CD4-positive, alpha-beta T cell treated with Interleukin-17A for 1 hour (primary cell): ENCODE measurements at regions not wholly inside any gene's neighbourhood (a gene's known extent, or its start where the extent isn't known, plus 50 kb on each side); places are given as distances from the start of the nearest gene placed in this dataset.

ENCODE experiments used
- DNase-seq: peaks from one replicate; pipeline ENCODE4 v3.0.0-alpha.2; 2020

DNA sequence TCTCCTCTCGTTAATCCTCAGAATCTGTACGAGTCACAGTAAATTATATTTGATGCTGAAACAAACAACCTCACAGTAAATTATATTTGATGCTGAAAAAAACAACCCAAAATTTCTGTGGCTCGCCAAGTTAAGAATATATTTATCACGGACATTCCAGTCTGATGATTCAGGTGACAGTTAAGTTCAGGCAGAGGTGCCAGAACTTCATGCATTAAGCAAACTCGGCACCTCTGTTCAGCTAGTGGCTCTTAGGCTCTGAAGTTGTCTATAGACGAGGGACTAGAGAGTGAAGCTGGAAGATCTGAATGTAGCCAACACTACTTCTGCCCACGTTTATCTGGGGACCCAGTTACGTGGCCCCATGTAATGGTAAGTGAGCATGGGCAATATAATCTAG, 132.2 kb upstream of the AGA start:
- no peak for DNase-seq

DNA sequence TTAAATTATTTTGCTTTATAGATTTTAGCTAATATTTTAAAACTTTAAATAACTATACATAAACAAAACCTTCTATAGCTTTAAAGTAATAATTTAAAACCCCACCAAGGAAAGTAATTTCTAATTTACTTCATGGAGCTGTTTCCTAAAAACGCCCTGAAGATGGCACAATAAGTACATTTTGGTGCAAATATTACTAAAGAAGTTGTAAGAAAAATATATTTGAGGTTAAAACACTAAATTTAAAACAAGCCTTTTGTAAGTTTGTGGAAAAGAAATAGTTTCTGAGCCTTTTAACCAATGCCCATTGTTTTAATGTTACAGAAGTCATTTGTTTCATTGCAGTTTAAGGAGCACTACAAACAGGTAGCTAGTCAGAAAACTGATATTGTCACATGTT, 137.4 kb upstream of the AGA start:
- no peak for DNase-seq

DNA sequence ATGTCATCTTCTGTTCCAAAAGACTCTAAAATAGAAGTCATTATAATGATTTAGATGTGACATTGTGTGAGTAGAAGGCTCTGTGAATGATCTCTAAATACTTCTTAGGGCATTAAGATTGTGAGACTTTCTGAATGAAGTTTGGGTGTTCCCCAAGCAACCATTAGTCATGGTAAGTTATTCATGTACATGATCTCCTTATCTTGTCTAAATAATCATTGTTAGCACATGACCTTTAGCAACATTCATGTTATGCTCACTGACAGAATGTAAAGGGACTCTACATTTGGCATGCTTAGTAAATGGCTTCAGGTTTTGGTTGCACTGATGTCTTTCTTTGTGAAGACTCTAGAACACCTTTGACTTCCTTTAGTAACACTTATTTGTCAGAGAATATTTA, 140.8 kb upstream of the AGA start:
- no peak for DNase-seq

DNA sequence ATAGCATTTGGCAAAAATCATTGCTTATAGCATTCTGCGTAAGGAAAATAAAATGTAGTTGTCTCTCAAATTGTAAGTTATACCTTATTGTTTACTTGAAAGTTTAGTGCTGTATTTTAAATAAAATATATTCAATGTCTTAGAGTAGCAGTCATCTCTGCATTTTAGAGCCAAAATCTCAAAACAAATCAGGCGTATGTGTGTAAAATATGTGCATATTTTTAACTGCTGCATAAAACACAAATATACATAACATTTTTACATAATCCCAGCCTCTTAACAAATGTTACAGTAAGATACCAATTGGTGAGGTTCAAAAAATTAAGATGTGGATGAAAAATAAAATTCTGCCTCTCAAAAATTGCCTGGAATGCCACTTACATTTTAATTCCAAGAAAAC, 145.8 kb upstream of the AGA start:
- no peak for DNase-seq

DNA sequence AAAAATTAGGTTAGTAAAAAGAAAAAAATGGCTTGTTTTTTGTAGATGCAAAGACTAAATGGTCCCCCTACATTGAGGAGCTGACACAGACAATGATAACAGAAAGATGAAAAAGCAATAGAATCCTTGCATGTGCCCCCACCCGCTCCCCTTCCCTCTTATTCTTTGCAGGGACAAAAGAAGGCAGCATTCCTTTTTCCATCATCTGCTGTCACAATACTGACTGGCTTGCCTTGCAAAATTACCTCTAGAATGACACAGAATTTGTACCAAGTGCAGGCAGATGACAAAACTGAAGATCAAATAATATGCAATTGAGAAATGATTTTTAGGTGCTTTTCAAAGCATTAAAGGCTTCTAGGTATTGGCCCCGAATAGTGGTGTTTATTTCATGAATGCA, 153.1 kb upstream of the AGA start:
- no peak for DNase-seq

DNA sequence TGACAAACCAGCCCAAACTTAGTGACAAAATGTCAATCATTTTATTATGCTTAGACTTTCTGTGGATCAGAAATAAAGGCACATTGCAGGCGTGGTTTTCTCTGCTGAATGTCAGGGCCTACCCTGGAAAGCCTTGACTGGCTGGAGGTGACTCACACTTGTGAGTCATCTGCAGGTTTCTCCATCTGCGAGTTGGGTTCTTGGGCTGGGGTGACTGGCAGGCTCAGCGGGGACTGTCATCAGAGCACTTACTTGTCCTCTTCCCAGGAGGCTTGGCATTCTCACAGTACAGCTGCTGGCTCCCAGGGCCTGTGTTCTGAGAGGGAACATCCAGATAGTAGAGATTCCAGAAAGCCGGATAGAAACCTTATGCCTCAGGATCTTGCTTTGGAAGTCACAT, 153.8 kb upstream of the AGA start:
- no peak for DNase-seq

DNA sequence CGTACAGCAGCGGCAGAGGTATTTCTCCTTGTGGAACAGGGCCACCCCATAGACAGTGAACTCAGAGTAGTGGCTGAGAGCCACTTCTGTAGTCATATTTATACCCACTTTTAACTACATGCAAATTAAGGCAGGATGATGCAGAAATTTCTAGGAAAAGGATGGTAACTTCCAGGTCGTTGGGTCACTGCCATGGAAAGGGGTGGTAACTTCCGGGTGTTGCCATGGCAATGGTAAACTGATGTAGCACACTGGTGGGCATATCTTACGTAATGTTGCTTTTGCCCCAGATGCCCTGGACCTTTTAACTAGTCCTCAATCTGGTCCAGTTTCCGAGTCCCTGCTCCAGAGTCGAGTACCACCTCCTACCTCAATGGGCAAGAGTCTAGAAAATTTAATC, 154.8 kb upstream of the AGA start:
- no peak for DNase-seq

DNA sequence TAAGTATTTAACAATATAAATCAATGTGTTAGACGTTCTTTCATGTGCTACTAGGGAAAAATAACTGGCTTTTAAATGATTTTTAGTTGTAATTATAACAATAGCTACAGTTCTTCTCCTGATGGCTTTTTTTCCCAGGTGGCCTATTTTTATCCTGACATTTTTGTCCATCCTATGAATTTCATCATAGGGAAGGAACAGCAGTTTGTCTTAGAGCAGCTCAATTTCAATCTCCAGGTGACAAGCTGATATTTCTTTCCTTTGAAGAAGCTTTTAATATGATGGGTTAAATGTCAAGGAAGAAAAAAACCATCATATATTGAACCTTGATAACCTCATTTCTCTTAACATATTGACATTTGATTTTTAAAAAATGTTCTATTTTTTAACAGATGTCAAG, 163.0 kb upstream of the AGA start:
- no peak for DNase-seq

DNA sequence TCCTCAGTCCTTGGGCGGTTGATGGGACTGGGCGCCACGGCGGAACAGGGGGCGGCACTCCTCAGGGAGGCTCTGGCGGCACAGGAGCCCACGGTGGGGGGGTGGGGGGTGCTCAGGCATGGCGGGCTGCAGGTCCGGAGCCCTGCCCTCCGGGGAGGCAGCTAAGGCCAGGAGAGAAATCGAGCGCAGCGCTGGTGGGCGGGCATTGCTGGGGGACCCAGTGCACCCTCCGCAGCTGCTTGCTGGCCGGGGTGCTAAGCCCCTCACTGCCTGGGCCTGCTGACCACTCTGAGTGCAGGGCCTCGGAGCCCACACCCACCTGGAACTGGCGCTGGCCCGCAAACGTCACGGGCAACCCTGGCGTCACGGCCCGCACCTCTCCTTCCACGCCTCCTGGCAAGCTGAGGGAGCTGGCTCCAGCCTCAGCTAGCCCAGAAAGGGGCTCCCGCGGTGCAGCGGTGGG, 164.9 kb upstream of the AGA start:
- DNase-seq: no peak

DNA sequence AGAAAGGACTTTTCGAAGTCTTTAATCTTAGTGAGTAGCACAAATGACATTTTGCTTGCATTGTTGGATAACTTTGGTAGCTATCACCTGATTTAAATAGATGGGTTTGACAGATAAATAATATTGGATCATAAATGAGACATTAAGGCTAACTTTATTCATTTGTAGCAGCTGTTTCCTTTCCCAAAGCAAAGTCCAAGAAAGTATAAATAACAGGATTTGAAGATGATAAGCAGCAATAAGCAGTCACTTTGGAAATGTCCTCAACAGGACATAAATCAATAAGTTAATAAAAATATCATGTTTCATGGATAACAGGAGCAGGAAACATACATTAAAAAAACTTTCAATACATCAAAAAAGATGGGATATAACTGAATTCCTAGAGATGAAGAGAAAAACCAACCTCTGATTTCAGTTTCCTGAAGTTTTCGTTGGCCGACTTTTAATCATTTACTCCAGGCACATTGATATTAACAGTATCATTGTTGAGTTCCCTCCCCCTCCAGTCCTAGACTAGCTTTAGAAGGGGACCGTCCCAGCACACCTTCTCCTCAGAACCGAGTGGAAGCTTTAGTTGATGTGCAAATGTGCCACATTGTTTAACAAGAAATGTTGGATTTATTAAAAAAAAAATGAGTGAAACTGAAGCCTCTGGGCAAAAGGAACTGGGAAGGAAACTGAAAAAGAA, 169.9 kb upstream of the AGA start:
- DNase-seq: no peak

DNA sequence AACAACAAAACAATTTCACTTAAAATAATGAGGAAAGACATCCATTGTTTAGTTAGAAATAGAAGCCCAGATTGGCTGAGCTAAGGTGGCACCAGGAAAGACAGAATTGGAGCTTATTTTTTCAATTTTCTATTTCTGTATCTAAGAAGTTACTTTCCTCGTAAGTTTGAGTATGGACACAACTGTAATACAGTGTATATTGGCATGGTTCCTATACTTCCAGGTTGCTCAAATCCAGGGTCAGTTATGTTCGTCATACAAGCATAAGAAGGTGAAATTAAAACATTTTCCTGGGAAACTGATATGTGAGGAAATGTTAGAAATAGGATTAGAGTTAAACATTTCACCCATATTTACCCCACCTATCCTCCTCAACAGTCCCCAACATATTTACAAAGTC, 170.4 kb upstream of the AGA start:
- DNase-seq: no peak

DNA sequence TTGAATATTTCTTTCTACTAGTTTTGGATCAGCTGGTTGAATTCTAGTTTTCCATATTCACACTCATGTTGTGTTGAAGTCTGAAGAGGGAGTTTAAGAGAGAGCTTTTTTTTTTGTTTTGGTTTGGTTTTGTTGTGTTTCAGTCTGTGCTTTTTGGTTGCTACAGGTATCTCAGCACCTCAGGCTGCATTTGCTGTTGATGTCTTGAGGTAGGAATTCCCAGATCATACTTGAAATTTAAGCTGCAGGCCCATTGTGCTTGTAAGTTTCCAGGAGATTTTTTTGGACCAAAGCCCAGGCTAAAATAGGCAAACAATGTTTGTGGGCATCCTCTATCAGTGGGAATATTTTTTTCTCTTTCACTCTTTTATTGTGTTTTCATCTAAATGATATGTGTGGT, 190.2 kb upstream of the AGA start:
- no peak for DNase-seq

DNA sequence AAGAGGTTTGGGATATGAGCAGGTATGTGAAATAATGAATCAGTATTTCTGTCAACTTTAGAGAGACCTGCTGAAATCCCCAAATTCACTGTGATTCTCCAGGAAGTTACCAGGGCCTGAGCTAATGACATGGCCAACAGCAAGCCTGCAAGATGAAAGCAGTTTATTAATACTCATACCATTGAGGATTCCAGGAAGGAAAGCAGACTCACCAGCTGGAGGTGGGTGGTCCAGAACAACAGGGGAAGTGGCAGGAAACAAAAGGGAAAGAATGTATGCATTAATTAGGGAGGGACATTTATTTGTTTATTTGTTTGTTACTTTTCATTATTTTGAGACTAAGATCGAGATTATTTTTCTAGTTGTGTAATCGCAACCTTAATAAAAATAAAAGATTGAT, 196.6 kb upstream of the AGA start:
- DNase-seq: no peak

DNA sequence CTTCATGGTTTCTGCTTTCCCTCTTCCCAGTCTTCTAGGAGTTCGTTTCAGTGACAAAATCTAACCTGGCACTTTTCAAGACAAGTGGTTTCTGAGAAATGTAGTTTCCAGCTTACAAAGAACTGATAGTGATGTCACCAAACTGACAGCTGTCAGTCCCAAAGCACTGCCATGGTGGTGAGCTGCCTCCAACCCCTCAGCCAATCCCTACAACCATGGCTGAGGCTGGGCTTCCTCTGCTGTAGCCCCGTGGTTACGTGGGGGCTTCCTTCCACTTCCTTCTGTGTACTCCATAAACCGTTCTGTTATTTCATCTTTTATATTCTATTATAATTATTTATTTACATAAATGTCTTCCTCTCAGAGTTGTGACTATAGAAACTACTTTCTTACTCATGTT, 198.6 kb upstream of the AGA start:
- no peak for DNase-seq

DNA sequence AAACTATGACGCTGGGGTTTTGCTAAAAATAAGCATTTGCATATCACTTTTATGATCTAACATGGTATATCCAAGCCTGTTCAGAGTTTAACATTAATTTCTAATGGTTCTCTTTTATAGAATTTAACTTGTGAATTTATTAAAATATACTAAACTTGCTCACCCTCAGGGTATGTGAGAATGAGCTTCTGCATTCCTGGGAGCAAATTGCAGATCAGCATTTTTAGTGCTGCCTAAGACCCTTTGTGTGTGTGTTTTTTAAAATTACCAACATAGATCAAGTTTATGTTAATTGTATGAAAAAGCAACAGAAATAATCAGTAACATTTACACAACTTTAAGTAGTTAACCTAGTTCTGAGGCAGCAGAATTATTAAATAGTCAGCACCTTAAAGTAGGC, 218.0 kb upstream of the AGA start:
- no peak for DNase-seq

DNA sequence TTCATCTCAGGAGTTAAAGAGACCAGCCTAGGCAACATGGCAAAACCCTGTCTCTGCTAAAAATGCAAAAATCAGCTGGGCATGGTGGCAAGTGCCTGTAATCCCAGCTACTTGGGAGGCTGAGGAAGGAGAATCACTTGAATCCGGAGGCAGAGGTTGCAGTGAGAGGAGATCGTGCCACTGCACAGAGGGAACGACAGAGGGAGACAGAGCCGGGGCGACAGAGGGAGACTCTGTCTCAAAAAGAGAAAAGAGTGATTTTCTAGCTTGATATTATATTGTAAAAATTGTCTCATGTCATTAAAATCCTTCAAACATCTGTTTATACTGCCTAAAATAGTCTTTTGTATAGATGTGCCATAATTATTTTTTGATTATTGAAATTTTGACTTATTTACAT, 225.4 kb upstream of the AGA start:
- no peak for DNase-seq

DNA sequence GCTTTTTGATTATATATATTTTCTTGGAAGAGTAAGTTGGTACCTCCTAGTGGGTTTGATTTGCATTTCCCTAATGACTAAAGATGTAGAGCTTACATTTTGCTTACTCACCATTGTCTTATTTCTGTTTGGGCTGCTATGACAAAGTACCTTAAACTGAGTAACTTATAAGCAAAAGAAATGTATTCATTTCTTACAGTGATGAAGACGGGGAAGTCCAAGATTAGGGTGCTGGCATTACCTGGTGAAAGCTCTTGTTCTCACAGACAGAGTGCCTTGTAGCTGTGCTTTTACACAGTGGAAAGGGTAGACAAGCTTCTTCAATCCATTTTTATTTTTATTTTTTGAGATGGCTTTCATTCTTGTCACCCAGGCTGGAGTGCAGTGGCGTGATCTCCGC, 229.2 kb upstream of the AGA start:
- DNase-seq: no peak

DNA sequence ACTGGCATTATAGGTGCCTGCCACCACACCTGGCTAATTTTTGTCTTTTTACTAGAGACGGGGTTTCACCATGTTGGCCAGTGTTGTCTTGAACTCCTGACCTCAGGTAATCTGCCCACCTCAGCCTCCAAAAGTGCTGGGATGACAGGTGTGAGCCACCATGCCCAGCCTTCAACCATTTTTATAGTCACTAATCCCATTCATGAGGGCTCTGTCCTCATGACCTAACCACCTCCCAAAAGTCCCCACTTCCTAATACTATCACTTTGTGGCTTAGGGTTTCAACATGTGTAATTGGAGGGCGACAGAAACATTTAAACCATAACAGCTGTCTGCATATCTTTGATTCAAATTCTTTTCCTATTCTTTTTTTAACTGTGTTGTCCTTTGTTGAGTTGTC, 229.6 kb upstream of the AGA start:
- DNase-seq: no peak

DNA sequence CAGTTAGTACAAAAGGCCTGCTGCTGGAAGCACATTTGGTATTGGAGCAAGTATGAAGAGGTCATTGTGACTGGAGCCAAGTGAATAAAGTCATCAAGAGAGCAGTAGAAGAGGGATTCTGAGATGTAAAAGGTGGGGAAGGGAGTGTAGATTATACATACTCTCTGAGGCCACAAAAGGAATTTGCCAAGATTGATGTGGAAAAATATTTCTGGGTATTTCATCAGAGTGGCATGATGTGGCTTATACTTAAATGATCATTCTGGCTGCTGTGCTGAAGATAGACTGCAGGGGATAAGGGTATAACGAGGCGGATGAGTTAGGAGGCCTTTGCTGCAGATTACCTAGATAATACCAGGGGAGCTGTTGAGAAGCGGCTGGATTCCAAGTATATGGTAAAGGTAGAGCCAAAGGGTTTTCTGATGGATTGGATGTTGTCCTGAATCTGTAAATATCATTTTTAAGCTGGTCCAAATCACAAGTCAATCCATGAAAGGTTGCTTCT, 231.8 kb upstream of the AGA start:
- no peak for DNase-seq

DNA sequence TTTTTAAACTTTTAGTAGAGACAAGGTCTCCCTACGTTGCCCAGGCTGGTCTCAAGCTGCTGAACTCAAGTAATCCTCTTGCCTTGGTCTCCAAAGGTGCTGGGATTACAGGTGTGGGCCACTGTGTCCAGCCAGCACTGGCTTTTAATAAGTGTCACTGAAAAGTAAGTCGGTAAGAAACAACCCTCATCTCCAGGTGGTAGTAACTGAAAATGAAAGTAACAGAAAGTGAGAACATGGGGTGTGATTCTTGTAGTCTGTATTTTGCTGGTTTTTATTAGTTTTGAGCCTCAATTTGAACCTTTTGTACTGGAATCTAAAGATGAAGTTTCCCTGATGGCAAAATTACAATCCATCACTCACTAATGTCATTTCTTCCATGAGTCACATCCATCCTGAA, 238.1 kb upstream of the AGA start:
- DNase-seq: no peak

DNA sequence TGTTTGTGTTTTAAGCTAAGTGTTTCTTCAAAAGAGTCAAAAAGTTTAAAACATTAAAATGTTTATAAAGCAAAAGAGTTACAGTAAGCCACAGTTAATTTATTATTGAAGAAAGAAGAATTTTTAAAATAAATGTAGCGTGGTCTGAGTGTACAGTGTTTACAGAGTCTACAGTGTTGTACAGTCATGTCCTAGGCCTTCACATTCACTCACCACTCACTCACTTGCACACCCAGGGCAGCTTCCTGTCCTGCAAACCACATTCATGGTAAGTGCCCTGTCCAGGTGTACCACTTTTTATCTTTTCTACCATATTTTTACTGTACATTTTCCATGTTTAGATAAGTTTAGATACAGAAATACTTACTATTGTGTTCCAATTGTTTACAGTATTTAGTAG, 239.7 kb upstream of the AGA start:
- no peak for DNase-seq

DNA sequence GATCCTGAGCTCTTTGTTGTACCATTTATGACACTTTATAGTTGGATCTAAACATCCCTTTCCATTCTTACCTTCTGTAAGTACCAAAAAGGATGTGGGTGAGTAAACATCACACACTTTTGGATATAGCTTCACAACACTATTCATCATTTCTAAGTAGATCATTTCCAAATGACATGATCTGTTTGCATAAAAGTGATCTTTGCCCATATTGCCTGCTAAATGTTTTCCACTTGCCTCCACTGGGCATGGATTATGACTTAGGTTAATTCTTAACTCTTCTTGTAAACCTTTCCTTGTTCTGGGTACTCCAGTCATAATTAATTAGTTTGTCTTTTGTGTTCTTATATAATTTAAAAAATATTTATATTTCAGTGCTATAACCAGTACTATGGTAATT, 244.9 kb upstream of the AGA start:
- no peak for DNase-seq

DNA sequence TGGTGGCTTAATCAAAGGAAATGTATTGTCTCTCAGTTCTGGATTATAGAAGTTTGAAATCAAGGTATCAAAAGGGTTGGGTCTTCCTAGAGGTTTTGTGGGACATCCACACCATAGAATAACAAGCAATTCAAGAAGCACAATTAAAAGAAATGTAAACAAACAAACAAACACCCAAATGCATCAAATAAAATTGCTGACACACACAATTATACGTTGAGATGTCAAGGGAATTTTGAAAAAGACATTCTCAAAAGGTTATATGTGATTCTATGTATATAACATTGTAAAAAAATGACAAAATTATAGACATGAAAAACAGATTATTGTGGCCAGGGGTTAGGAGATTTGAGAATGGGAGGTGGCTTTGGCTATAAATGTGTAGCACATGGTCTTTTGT, 250.7 kb upstream of the AGA start:
- DNase-seq: no peak

DNA sequence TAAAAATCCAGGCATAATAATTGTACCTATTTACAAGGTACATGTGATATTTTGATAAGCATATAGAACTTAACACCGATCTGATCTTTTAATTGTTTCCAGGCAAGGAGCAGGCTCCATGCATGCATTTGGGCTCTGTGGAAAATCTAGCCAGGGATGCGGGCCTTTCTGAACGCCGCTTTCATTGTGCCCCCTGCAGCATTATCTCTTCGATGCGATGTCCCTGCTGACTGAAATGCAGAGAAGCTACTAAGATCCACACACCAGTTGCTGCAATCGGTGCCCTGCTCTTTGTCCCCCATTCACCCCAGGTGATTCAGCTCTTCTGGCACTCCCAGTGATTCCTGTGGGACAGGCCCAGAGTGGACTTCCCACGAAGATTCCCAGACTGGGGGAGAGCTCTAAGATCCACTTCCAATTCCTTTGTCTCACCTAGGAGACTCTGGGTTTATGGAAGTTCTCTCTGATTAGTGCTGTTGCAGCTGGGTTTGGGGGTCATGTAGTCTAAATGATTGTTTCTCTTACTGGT, 254.3 kb upstream of the AGA start:
- DNase-seq: no peak
